Cardiac fibroblast (primary cell): ENCODE measurements at regions not wholly inside any gene's neighbourhood (a gene's known extent, or its start where the extent isn't known, plus 50 kb on each side); places are given as distances from the start of the nearest gene placed in this dataset.

ENCODE experiments used
- DNase-seq, 2 donors: peaks; one replicate each; pipeline versions ENCODE4 v3.0.0 to v3.0.0-alpha.2; 2010; ENCODE audit warnings: low read depth in 2 of 2
- H3K4me3 ChIP-seq, 2 donors: replicated peaks in 1 of 2; 1 replicate in 1 of 2; 2 replicates in 1 of 2; pipeline ENCODE4 v1.5.1; 2011; ENCODE audit warnings: low read depth in 2 of 2, low read length in 2 of 2, mild to moderate bottlenecking in 2 of 2, moderate library complexity in 1 of 2
- TF ChIP-seq, protein P1 (sequence below): IDR thresholded peaks from one replicate; pipeline ENCODE4 v1.5.1; 2011; ENCODE audit warnings: low read depth, mild to moderate bottlenecking, low read length, inconsistent platforms

GRCh38 chr15:98408231-98408630, 240.1 kb upstream of the IGF1R start:
- TF ChIP-seq, protein P1, sequence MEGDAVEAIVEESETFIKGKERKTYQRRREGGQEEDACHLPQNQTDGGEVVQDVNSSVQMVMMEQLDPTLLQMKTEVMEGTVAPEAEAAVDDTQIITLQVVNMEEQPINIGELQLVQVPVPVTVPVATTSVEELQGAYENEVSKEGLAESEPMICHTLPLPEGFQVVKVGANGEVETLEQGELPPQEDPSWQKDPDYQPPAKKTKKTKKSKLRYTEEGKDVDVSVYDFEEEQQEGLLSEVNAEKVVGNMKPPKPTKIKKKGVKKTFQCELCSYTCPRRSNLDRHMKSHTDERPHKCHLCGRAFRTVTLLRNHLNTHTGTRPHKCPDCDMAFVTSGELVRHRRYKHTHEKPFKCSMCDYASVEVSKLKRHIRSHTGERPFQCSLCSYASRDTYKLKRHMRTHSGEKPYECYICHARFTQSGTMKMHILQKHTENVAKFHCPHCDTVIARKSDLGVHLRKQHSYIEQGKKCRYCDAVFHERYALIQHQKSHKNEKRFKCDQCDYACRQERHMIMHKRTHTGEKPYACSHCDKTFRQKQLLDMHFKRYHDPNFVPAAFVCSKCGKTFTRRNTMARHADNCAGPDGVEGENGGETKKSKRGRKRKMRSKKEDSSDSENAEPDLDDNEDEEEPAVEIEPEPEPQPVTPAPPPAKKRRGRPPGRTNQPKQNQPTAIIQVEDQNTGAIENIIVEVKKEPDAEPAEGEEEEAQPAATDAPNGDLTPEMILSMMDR = no peak
- no peak for DNase-seq
- H3K4me3 ChIP-seq = no peak overlapping the region

DNA sequence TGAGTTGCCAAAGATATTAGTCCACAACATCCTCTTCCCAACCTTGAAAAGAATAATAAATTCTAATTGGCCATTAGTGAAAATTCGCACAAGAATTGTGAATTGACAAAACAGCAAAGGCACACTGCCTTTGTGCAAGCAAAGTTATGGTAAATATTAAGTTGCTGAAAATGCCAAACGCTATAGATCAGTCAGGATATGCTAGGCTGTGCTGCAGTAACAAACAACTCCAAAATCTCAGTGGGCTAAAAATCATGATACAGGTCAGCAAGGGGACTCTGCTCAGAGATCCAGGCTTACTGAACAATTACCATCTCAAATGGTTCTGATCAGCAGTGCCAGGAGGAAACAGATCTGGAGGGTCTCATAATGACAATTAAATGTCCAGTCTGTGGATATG, 238.0 kb upstream of the IGF1R start:
- DNase-seq = no peak
- no peak overlapping the region for H3K4me3 ChIP-seq
- TF ChIP-seq, protein P1 = no peak

DNA sequence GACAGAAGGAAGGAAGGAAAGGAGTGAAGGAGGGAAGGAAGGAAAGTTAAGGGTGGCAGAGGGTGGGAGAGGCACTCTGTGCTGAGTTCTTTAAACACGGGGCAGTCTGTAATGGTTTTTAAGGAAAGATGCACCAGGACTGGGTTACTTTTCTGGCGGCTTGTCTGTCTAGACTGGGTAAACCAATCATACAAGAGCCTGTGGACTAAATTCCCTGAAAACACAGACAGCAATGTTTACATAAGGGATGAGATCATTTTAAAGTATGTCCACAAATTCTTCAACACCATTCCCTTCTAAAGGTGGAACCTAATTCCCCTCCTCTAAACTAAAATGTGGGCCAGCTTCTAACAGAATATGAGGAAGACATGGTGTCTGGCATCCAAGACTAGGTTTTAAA, 235.5 kb upstream of the IGF1R start:
- TF ChIP-seq, protein P1 = no peak
- H3K4me3 ChIP-seq = no peak overlapping the region
- DNase-seq = no peak

DNA sequence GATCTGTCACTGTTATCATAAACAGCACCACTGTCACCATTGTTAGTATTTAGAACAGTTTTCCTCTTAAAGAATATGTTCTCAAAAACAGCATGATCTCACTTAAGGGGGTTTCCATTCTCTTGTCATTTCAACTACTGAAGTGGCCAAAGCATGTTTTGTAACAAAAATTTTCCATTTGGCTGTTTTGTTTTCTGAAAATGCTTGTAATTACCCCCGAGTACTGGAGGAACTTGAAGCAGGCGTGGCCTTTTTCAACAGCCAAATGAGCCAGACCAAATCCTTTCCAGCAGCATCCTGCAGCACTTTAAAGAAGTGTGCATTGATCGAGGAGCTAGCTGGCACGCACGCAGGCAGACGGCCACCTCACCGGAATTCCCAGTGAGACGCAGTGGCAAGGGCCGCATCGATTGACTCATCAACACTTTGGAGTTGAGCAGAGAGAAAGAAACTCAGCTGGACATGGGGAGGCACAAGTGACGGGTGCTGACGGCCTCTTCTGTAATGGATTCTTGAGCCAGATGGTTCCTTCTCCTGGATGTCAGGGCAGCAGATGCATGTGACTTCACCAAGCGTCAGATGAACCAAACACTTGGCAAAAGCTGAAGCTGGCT, 234.3 kb upstream of the IGF1R start:
- DNase-seq = no peak
- TF ChIP-seq, protein P1 = no peak
- no peak overlapping the region for H3K4me3 ChIP-seq

GRCh38 chr15:98416222-98416855, 232.0 kb upstream of the IGF1R start:
- no peak for DNase-seq
- no peak overlapping the region for H3K4me3 ChIP-seq
- TF ChIP-seq, protein P1 = no peak

DNA sequence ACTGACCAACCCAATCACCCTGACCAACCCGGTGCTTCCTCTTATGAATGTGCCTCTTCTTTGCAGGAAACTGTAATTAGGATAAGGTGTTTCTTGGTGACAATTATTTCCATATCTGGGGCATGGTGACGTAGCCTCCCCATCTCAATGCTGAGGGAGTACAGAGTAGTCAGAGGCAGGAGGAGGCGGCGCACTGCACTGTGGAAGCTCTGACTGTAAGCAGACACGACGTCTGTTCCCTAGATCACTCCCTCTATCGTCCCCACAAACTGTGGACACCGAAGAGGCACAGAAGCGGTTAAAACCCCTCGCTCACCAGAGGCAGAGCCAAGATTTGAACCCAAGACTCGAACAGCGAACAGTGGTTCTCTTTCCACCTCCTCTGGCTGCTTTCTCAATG, 231.0 kb upstream of the IGF1R start:
- DNase-seq = no peak
- TF ChIP-seq, protein P1 = no peak
- H3K4me3 ChIP-seq = no peak overlapping the region
